Right lobe of liver (tissue), 6 donors: ENCODE measurements at regions not wholly inside any gene's neighbourhood (a gene's known extent, or its start where the extent isn't known, plus 50 kb on each side); places are given as distances from the start of the nearest gene placed in this dataset.
"Not testable (repeated sequence)": the region's sequence is repeated elsewhere in the genome, so short reads cannot be mapped to it uniquely, and the experiment has no call there.

ENCODE experiments used
- ATAC-seq, 4 donors: fragments of 200-7000 bp; cut with Tn5 transposase; one replicate each; pipeline ENCODE4 v1.9.1; 2020; ENCODE audit warnings: mild to moderate bottlenecking in 4 of 4, moderate library complexity in 4 of 4
- DNase-seq, 3 donors: peaks; one replicate each; pipeline ENCODE4 v3.0.0-alpha.2; 2020
- H3K27ac ChIP-seq, 3 donors: fragments of 200-600 bp; one replicate each; pipeline ENCODE4 v1.8.0; 2022
- H3K27me3 ChIP-seq, 2 donors: fragments of 200-600 bp; one replicate each; pipeline ENCODE4 v1.8.0; 2022
- H3K36me3 ChIP-seq, 4 donors: fragments of 200-600 bp; sonication (generic) in 1 of 4; one replicate each; pipeline versions ENCODE4 v1.5.1 to v1.8.0; 2017 to 2022; ENCODE audit warnings: control low read depth in 1 of 4
- H3K4me1 ChIP-seq, 4 donors: fragments of 200-600 bp; sonication (generic) in 1 of 4; one replicate each; pipeline versions ENCODE4 v1.5.1 to v1.8.0; 2017 to 2022; ENCODE audit warnings: control low read depth in 1 of 4
- H3K4me3 ChIP-seq, 3 donors: fragments of 200-600 bp; one replicate each; pipeline ENCODE4 v1.8.0; 2022
- H3K9me3 ChIP-seq, 4 donors: fragments of 200-600 bp; sonication (generic) in 1 of 4; one replicate each; pipeline versions ENCODE4 v1.5.1 to v1.8.0; 2017 to 2022; ENCODE audit warnings: control low read depth in 1 of 4
- CTCF ChIP-seq, 4 donors: fragments of 200-600 bp in 3 of 4; fragments of 450-650 bp in 1 of 4; IDR thresholded peaks; one replicate each; pipeline versions ENCODE4 v1.5.1 to v1.8.0; 2016 to 2022; ENCODE audit warnings: antibody characterized with exemption in 4 of 4, mild to moderate bottlenecking in 2 of 4
- POLR2A ChIP-seq: fragments of 450-650 bp; IDR thresholded peaks from one replicate; pipeline ENCODE4 v1.6.1; 2017; ENCODE audit warnings: antibody characterized with exemption, mild to moderate bottlenecking
- WGBS: methylation state at CpG from one replicate; pipeline ENCODE4 v1.1.6; 2018; ENCODE audit warnings: low coverage, low lambda C conversion rate; ENCODE audit not compliant: insufficient coverage; ENCODE audit errors: missing lambda C conversion rate; 5-methylcytosine and 5-hydroxymethylcytosine counted together
- intact Hi-C, 2 donors: fragments of 100-400 bp; cut with DNase I; formaldehyde crosslinking; loops; one replicate each; pipeline versions ENCODE4 v1.11.2 to v1.14.1; 2022
- donor health status: DM: no; HTN: yes; CAD: no.
- donor health status: DM: no; HTN: no; CAD: no.
- donor health status: DM: no; HTN: no; CAD: no.
- donor health status: DM: no; HTN: yes; CAD: no.
- donor health status: DM: no; HTN: yes; CAD: no.

GRCh38 chr13:84588023-84588422 lies 705.7 kb upstream of the SLITRK1 start:
- Histone ChIP-seq H3K4me3 (no peak overlapping the region), H3K9me3 (no peaks in the 10 kb centered on the region), H3K27me3 (no peaks in the 10 kb centered on the region), H3K4me1 (no peaks in the 10 kb centered on the region), H3K27ac (no peak overlapping the region), H3K36me3 (no peaks in the 10 kb centered on the region)
- no peak for ATAC-seq
- TF ChIP-seq POLR2A (no peak), CTCF (IDR thresholded peaks at IDR 0.05) (no peak)
- no peak for DNase-seq
- 57% methylated on average over 1 of the region's 1 CpG for WGBS
- intact Hi-C loops: no loop called here

- DNase-seq, H3K4me1 ChIP-seq, H3K36me3 ChIP-seq, H3K27me3 ChIP-seq, H3K27ac ChIP-seq, ATAC-seq, H3K4me3 ChIP-seq, intact Hi-C loops, H3K9me3 ChIP-seq: not testable (repeated sequence)
- WGBS: 42% methylated on average over 4 of the region's 12 CpGs
Observed at GRCh38 chr13:84579901-84580300, 697.6 kb upstream of the SLITRK1 start.

GRCh38 chr13:84574851-84575250 lies 692.6 kb upstream of the SLITRK1 start:
- ATAC-seq: no peak
- intact Hi-C loops: no loop called here

GRCh38 chr13:84571264-84571663 lies 689.0 kb upstream of the SLITRK1 start:
- no peak for ATAC-seq
- Histone ChIP-seq H3K9me3 (no peaks in the 10 kb centered on the region), H3K4me3 (no peak overlapping the region), H3K36me3 (no peaks in the 10 kb centered on the region), H3K4me1 (no peaks in the 10 kb centered on the region), H3K27ac (no peak overlapping the region), H3K27me3 (no peaks in the 10 kb centered on the region)
- no peak for DNase-seq
- intact Hi-C loops: no loop called here
- 28% methylated on average over 3 of the region's 3 CpGs for WGBS
- no peak for TF ChIP-seq CTCF (IDR thresholded peaks at IDR 0.05)

More at GRCh38 chr13:84574851-84575250, 692.6 kb upstream of the SLITRK1 start:
- no peak for TF ChIP-seq POLR2A
- no peak for TF ChIP-seq CTCF (IDR thresholded peaks at IDR 0.05)
- H3K4me1 ChIP-seq: no peaks in the 10 kb centered on the region
- H3K9me3 ChIP-seq: no peaks in the 10 kb centered on the region
- no peaks in the 10 kb centered on the region for H3K36me3 ChIP-seq
- no peaks in the 10 kb centered on the region for H3K27me3 ChIP-seq
- no peak for DNase-seq
- no peak overlapping the region for H3K27ac ChIP-seq
- H3K4me3 ChIP-seq: no peak overlapping the region

- H3K4me1 ChIP-seq: no peaks in the 10 kb centered on the region
- TF ChIP-seq CTCF (IDR thresholded peaks at IDR 0.05) (no peak), POLR2A (no peak)
- intact Hi-C loops: no loop called here
- H3K36me3 ChIP-seq: no peaks in the 10 kb centered on the region
- ATAC-seq (no peak), DNase-seq (no peak)
- H3K9me3 ChIP-seq: no peaks in the 10 kb centered on the region
- H3K4me3 ChIP-seq: no peak overlapping the region
- H3K27me3 ChIP-seq: no peaks in the 10 kb centered on the region
- WGBS: 40% methylated on average over 2 of the region's 2 CpGs
- H3K27ac ChIP-seq: no peak overlapping the region
Observed at GRCh38 chr13:84570831-84571230, 688.6 kb upstream of the SLITRK1 start.
